DND-41 (cell line): ENCODE measurements at regions not wholly inside any gene's neighbourhood (a gene's known extent, or its start where the extent isn't known, plus 50 kb on each side); places are given as distances from the start of the nearest gene placed in this dataset.
"Not testable (repeated sequence)": the region's sequence is repeated elsewhere in the genome, so short reads cannot be mapped to it uniquely, and the experiment has no call there.

ENCODE experiments used
- ATAC-seq: fragments of 200-7000 bp; cut with Tn5 transposase; 3 replicates; pipeline ENCODE4 v1.9.1; 2021; ENCODE audit warnings: low read depth; ENCODE audit not compliant: insufficient read depth
- DNase-seq: peaks from one replicate; pipeline ENCODE4 v3.0.0-alpha.2; 2020
- H2AFZ ChIP-seq: 2 replicates; pipeline ENCODE4 v1.6.0; 2012; ENCODE audit warnings: low read depth, low read length
- H3K27ac ChIP-seq: 2 replicates; pipeline ENCODE4 v1.5.1; 2012; ENCODE audit warnings: low read length, inconsistent platforms
- H3K27me3 ChIP-seq: fragments of 200-600 bp; sonication (generic); 2 replicates; pipeline ENCODE4 v1.6.0; 2012; ENCODE audit warnings: low read length, mild to moderate bottlenecking, inconsistent platforms; ENCODE audit not compliant: insufficient read depth, poor library complexity
- H3K36me3 ChIP-seq: 2 replicates; pipeline ENCODE4 v1.5.1; 2012; ENCODE audit warnings: low read length, inconsistent platforms; ENCODE audit not compliant: insufficient read depth
- H3K4me1 ChIP-seq: 2 replicates; pipeline ENCODE4 v1.5.1; 2012; ENCODE audit warnings: mild to moderate bottlenecking, low read length; ENCODE audit not compliant: insufficient read depth
- H3K4me2 ChIP-seq: 2 replicates; pipeline ENCODE4 v1.6.0; 2012; ENCODE audit warnings: mild to moderate bottlenecking, moderate library complexity, low read length, inconsistent platforms; ENCODE audit not compliant: insufficient read depth
- H3K4me3 ChIP-seq, 2 experiments: fragments of 200-600 bp in 1 of 2; shearing (Covaris generic) in 1 of 2; 2 replicates each; pipeline ENCODE4 v1.5.1; 2012 to 2016; ENCODE audit warnings: inconsistent platforms in 2 of 2, low read length in 2 of 2, mild to moderate bottlenecking in 2 of 2, low read depth in 1 of 2, moderate library complexity in 1 of 2
- H3K79me2 ChIP-seq: 2 replicates; pipeline ENCODE4 v1.6.0; 2012; ENCODE audit warnings: low read length, inconsistent platforms; ENCODE audit not compliant: insufficient read depth
- H3K9ac ChIP-seq: 2 replicates; pipeline ENCODE4 v1.6.0; 2012; ENCODE audit warnings: low read depth, mild to moderate bottlenecking, inconsistent platforms, low read length, moderate library complexity
- H3K9me3 ChIP-seq: 2 replicates; pipeline ENCODE4 v1.5.1; 2012; ENCODE audit warnings: low read length, moderate library complexity, mild to moderate bottlenecking, inconsistent platforms; ENCODE audit not compliant: insufficient read depth, severe bottlenecking
- H4K20me1 ChIP-seq: 2 replicates; pipeline ENCODE4 v1.6.0; 2012; ENCODE audit warnings: low read length; ENCODE audit not compliant: insufficient read depth
- CTCF ChIP-seq: IDR thresholded peaks from 2 replicates; pipeline ENCODE4 v1.5.1; 2012; ENCODE audit warnings: borderline replicate concordance, low read length, moderate library complexity, mild to moderate bottlenecking; ENCODE audit not compliant: poor library complexity, severe bottlenecking; ENCODE audit errors: extremely low read depth
- EZH2 ChIP-seq: IDR thresholded peaks from 3 replicates; pipeline ENCODE4 v1.6.1; 2012; ENCODE audit warnings: borderline replicate concordance, low read depth, mild to moderate bottlenecking, moderate library complexity, low read length, inconsistent platforms; ENCODE audit not compliant: severe bottlenecking

- Histone ChIP-seq H2AFZ (no peak overlapping the region), H3K4me1 (no peaks in the 10 kb centered on the region), H3K27ac (no peak overlapping the region), H3K27me3 (no peaks in the 10 kb centered on the region), H3K4me3 (no peak overlapping the region), H3K36me3 (no peaks in the 10 kb centered on the region), H3K79me2 (no peaks in the 10 kb centered on the region), H3K9ac (no peak overlapping the region), H3K4me2 (no peak overlapping the region), H4K20me1 (no peaks in the 10 kb centered on the region), H3K9me3 (peaks cover 3% of the 10 kb centered on the region)
- TF ChIP-seq EZH2 = no peak
- TF ChIP-seq CTCF = no peak
- DNase-seq (no peak), ATAC-seq (no peak)
Observed at GRCh38 chr3:82165266-82165665, 403.8 kb upstream of the GBE1 start.

GRCh38 chr3:82163907-82164520 is 402.6 kb upstream of the GBE1 start:
- no peaks in the 10 kb centered on the region for H4K20me1 ChIP-seq
- ATAC-seq = no peak; the same call in 2 of the 3 replicates
- H3K36me3 ChIP-seq = no peaks in the 10 kb centered on the region
- no peaks in the 10 kb centered on the region for H3K79me2 ChIP-seq
- H3K27ac ChIP-seq = no peak overlapping the region
- H3K9me3 ChIP-seq = peaks cover 3% of the 10 kb centered on the region
- H2AFZ ChIP-seq = peak overlapping the region; percentile 58
- no peak for DNase-seq
- no peaks in the 10 kb centered on the region for H3K4me1 ChIP-seq
- H3K27me3 ChIP-seq = no peaks in the 10 kb centered on the region
- TF ChIP-seq CTCF (peak; percentile 45), EZH2 (no peak)
- H3K4me3 ChIP-seq = no peak overlapping the region
- H3K9ac ChIP-seq = no peak overlapping the region
- H3K4me2 ChIP-seq = no peak overlapping the region

- Histone ChIP-seq H3K4me3 (no peak overlapping the region), H3K36me3 (no peaks in the 10 kb centered on the region), H4K20me1 (no peaks in the 10 kb centered on the region), H3K79me2 (no peaks in the 10 kb centered on the region), H3K27ac (no peak overlapping the region), H3K9ac (no peak overlapping the region), H2AFZ (no peak overlapping the region), H3K27me3 (no peaks in the 10 kb centered on the region), H3K4me2 (no peak overlapping the region), H3K4me1 (no peaks in the 10 kb centered on the region), H3K9me3 (peaks cover 6% of the 10 kb centered on the region)
- DNase-seq (no peak), ATAC-seq (no peak)
- TF ChIP-seq EZH2 = no peak
- TF ChIP-seq CTCF = no peak
Observed at GRCh38 chr3:82157952-82158351, 396.5 kb upstream of the GBE1 start.

DNA sequence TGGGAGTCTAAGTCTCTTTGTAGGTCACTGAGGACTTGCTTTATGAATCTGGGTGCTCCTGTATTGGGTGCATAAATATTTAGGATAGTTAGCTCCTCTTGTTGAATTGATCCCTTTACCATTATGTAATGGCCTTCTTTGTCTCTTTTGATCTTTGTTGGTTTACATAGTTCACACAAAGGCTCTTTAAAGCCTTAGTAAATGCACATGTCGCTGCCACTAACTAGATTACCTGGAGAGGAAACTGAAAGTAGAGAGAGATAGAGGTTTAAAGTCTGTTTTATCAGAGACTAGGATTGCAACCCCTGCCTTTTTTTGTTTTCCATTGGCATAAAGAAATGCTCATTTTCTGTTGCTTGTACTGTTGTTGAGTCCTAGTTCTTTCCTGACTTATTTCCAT is 392.4 kb upstream of the GBE1 start:
- H3K4me3 ChIP-seq, H3K4me2 ChIP-seq, ATAC-seq, H3K27me3 ChIP-seq, H3K36me3 ChIP-seq, H2AFZ ChIP-seq, H3K4me1 ChIP-seq, H4K20me1 ChIP-seq, H3K79me2 ChIP-seq, H3K27ac ChIP-seq, H3K9me3 ChIP-seq, DNase-seq, H3K9ac ChIP-seq: not testable (repeated sequence)
